ENCODE measurements at regions not wholly inside any gene's neighbourhood (a gene's known extent, or its start where the extent isn't known, plus 50 kb on each side); places are given as distances from the start of the nearest gene placed in this dataset.
"Not testable (repeated sequence)": the region's sequence is repeated elsewhere in the genome, so short reads cannot be mapped to it uniquely, and the experiment has no call there.

DNA sequence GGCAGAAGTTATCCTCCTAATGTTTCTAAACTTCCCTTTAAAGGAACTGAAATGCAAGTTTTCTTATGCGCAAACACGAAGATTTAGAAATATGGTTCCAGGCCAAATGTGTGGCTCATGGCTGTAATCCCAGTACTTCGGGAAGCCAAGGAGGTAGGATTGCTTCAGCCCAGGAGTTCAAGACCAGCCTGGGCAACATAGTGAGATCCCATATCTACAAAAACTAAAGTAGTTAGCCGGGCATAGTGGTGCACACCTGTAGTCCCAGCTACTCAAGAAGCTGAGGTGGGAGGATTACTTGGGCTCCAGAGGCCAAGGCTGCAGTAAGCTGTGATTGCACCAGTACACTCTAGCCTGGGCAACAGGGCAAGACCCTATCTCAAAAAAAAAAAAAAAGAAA is 95.8 kb upstream of the SCAF8 start:
- no peak for DNase-seq

DNA sequence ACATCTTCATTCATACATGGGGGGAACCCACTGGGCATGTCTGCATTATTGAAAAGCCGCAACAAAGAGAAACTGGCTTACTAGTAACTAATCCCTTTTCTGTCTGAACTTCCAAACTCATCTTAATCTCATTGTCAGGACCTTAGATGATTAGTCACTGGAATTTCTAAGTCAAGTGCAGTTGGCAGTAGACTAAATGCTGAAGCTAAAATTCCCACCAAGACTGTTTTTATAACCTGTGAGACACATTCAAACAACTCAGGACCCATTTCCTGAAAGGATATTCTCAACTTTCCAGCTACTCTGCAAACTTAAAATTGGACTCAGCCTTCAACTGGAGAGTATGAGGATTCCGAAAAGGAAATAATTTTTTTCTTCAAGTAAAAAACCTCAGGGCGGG is 94.8 kb upstream of the SCAF8 start:
- DNase-seq, result no peak

DNA sequence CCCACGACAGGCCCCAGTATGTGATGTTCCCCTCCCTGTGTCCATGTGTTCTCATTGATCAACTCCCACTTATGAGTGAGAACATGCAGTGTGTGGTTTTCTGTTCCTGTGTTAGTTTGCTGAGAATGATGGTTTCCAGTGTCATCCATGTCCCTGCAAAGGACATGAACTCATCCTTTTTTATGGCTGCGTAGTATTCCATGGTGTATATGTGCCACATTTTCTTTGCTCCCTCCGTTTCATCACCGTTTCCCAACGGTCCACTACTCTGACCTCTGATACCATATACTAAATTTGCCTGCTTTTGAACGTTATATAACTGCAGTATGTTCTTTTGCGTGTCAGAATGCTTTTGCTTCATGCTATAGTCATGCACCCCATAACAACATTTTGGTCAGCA is 94.0 kb upstream of the SCAF8 start:
- DNase-seq, result not testable (repeated sequence)

DNA sequence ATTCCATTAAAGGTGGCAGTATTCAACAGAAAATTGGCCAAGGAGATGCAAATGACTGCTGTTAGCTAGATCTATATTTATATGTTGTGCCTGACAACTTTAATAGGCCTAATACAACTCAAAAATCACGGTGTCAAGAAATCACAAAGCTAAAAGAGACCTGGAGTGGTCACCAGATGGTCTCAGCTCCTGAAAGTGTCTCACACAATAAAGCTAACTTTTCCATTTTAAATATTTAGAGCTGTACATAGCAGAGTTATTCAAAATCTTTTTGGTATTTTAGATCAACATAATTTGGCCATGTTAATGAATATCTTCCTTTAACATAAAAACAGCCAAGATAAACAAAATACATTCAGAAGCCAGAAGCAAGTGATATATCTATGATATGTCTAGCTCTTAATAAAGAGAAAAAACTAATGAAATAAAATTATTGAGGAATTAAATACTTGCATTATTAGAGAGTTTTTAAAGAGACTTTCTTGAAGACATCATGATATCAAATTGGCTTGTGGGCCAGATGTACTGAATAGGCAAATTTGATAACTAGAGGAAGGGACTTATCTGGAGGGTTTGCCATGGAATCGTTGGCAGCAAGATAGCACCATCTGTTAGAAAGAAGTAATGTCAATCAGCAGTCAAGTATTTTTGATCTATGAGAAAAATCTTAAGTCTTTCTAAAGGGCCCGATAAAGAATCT is 84.9 kb upstream of the SCAF8 start:
- DNase-seq, result no peak

DNA sequence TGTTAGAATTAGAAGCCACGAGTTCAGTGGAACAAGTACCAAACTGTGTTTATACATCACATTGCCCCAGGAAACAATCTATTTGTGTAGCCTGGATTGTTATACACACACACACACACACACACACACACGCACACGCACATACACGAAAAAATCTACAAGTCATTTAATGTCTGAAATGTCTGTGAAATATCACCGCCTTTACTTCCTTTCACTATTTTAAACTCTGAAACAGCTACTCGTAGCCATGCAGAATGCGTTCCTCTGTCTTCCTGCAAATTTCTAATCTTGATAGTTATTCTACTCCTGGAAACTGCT is 84.4 kb upstream of the SCAF8 start:
- no peak for DNase-seq

DNA sequence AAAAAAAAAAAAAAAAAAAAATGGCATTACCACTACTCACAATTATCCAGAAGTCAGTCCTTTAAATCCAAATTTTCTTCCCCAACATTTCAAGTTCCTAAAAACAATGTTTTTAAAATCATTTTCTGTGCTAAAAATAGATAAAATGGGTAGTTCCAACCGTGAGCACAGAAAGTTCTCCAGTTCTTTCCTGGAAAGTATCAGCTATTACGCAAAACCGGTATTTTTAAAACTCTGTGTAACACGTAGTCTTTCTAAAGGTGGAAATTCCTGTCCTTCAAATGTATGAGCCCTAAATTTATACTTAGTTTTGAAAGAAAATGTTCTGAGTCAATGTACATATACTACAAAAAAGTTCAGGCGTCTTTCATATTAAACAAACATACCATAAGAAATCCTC is 83.5 kb upstream of the SCAF8 start:
- DNase-seq, result no peak

DNA sequence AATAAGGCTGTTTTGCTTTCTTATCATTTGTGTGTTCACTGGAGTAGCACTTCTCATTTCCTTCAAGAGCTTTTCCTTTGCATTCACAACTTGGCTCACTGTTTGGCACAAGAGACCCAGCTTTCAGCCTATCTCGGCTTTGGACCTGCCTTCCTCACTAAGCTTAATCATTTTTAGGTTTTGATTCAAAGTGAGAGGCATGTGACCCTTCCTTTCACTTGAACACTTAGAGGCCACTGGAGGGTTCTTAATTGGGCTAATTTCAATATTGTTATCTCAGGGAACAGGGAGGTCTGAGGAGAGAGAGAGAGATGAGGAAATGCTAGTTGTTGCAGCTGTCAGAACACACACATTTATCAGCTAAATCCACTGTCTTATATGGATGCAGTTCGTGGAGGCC is 82.9 kb upstream of the SCAF8 start:
- no peak for DNase-seq

DNA sequence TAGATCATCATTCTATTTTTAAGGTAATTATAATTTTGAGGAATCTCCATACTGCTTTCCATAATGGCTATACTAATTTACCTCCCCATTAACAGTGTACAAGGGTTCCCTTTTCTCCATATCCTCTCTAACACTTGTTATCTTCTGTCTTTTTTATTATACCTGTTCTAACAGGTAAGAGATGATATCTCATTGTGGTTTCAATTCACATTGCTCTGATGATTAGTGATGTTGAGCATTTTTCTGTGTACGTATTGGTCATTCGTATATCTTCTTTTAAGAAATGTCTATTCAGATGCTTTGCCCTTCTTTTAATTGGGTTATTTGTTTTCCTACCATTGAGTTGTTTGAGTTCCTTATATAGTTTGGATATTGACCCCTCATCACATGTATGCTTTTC is 81.6 kb upstream of the SCAF8 start:
- DNase-seq, result no peak

DNA sequence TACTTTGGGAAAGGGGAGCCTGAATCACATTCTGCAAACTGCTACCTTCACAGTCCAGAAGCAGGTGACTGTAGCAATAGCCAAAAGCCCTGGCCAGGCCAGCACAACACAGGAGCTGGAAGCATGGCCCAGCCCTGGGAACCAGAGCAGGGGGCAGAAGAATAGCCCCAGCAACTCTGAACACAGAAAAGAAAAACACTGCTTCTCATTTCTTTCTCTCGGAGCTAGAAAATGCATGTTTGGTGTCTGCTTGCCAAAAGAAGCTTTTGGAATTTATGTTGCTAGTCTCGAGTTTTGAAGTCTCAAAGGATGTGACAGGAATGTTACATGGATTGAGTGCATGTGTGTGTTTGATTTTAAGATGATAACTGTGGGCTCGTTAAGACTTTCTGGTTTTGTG is 79.8 kb upstream of the SCAF8 start:
- no peak for DNase-seq

DNA sequence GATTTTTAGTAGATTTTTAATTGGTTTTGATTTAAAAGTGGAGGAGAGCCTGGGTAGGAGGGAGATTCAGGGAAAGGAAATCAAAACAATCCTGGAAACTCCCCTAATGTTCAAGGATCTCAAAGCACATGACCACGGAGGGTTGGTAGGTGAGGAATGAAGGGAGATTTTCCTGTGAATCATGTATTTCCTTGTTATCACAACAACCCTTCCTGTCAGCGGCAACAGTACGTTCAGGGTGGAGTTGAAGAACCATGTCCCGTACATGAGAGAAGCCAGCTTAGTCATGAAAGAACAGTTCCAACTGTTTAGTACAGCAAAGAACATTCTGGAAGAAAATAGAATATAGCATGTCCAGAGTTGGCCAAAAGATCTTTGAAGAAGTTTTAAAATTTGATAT is 79.4 kb upstream of the SCAF8 start:
- no peak for DNase-seq

DNA sequence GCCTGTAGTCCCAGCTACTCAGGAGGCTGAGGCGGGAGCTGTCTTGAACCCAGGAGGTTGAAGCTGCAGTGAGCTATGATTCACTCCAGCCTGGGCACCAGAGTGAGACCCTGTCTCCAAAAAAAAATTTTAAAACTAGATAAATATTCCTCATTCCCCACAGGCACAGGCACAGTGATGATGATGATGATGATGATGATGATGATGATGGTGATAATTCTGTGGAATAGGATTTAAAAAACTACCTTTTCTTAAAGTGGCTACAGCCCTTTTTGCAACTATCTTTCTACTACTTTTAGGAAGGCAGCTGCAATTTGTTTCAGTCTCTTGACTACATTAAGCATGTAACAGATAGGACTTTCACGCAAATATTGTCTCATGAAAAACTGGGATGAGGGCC is 76.6 kb upstream of the SCAF8 start:
- no peak for DNase-seq

DNA sequence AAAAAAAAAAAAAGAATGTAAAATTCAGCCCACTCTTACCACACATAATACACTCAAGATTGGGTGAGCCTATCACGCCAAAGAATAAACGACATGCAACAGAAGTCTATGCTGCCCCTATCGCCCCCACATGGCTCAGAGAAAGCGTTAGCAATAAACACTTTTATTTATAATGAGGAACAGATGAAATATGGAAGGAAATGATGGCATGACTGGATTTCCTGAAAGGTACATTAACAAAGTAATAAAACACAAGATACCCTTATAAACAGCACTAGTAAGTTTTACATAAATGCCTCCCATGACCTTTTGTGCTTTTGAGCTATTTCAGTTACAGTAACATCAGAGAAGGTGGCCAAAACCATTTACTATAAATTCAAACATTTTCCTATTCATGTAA is 71.4 kb upstream of the SCAF8 start:
- no peak for DNase-seq

DNA sequence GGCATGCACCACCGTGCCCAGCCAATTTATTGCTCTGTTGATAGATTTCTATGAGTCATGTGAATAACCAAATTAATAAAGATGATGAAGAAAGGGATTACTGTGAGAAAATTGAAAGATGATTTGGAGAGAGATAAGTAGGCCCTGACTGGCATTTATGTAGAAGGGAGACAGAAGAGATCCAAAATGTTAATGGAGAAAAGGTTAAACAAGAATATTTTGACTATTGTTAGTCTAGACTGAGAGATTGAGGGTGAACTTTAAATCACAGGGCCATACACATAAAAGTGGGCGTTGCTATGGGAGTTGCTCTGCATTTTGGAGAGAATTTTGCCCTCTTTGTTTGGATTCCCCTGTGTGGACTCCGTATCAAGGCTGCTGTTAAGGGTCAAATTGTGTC is 68.9 kb upstream of the SCAF8 start:
- DNase-seq, result no peak

DNA sequence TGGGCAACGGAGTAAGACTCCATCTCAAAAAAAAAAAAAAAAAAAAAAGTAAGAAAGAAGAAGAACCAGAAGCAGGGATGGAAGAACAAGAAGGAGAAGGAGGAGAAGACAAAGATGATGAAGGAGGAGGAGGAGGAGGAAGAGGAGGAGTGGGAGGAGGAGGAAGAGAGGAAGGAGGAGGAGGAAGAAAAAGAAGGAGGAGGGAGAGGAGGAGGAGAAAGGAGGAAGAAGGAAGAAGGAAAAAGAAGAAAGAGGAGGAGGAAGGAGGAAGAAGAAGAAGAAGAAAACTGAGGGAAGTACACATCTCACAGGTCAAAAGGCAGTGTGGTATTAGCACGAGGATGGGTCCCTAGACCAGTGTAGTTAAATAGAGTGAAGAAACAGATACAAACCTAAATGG is 65.1 kb upstream of the SCAF8 start:
- no peak for DNase-seq

DNA sequence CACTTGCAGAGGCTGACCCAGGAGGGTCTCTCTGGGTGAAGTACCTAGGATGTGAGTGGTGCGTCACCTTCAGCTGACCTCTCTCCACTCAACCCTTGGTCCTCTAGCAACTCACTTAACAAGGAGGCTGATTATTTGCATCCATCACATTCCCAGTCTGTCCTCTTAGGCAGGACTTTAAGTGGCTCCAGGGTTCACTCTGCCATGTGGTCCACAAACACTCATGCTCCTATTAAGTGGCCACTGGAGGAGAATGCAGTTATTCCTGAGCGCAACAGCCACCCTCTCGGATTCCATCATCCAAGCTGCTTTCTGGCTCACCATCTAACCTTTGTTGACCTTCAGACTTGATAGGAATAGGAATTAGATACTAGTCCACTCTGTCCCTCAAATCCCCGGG is 61.1 kb upstream of the SCAF8 start:
- DNase-seq, result no peak

DNA sequence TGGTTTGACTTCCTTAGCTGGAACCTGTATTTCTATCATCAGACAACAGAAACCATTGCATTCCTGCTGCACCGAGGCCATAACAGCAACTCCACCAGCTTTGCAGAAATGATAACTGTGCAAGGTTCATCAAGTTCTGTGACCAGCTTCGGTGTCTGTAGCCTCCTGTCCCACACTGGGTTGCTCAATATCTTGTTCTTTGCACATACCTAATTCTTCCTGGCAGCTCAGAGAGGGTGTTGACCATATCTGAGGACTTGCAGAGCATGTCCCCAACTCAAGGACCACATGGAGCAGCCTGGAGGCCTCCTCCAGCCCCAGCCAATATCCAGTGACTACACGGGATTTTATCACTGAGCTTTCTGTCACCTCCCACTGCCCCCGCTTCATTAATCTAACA is 59.3 kb upstream of the SCAF8 start:
- DNase-seq, result no peak

DNA sequence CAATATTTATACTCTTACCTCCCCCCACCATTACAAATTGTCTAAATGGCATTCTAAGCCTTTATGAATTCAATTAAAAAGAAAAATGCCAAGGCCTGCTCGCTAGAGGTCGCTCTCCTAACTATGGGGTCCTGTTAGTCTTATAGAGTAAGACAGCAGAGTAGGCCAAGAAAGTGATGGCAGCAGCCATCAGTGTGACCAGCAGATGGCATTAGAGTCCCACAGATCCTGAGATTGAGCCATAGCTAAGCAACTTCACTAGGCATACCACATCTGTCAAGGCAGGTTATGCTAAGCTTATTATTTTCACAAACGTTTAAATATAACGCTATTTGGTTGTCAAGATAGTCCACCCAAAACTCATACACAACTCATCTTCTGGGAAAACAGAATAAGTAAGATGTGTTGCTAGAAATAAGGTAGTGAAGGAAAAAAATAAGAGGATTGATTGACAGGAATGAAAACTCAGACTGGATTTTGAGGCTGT is 57.6 kb upstream of the SCAF8 start:
- DNase-seq, result peak; percentile 95

DNA sequence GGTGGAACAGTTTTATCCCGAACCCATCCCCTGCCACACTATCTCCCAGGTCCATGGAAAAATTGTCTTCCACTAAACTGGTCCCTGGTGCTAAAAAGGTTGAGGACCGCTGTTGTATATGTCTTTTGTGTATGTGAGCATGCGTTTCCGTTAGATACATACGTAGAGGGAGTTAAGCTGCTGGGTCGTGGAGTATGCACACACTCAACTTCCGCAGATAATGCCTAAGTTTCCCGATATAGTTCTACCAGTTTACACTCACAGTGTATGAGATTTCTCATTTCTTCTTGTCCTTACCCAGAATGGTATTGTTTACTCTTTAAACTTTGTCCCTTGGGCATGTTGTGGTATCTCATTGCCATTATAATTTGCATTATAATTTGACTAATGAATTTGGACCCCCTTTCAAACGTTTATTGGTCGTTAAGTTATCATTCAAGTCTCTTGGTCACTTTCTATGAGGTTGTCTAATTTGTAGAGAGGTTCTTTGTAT is 50.5 kb upstream of the SCAF8 start:
- DNase-seq, result no peak

Data from NCI-H748 treated with DMSO at 0.1 percent for 48 hours (cell line).